ENCODE measurements at regions not wholly inside any gene's neighbourhood (a gene's known extent, or its start where the extent isn't known, plus 50 kb on each side); places are given as distances from the start of the nearest gene placed in this dataset.

DNA sequence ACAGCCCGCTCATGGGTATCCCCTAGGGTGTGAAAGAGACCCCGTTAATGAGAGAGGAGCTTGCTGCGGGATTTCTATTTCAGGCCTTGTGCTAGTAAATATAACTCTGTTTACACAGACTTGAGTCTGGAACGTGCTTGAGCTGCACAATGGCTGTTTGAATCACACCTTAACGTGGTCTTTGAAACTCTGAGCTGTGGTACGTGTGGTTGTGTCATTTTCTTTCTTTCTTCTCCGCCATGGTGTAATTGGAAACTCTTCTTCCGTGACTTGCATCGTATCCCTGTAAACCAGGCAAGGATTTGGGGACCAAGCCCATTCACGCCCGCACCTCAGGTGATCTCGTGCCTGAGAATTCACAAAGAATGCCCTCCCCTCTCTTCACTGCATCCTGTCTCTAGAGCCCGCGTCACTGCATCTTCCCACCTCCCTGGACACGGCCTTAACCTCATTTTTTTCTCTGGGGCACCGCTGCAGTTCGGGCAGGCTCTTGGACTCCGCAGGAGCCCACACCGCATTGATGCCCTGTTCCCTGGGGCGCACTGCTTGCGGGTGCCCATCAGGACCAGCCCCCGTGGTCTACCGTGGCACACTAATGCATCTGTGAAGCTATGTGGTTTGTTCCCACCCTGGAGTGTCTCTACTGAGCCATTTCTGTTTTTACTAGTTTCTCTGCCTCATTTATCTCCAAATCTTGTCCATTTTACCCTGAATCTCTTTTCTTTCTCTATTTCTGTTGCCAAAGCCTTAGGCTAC is 78.4 kb upstream of the PARP11 start:
- no peak for DNase-seq (ENCODE audit: low read depth)

GRCh38 chr12:3950714-3951320 is 77.6 kb upstream of the PARP11 start:
- DNase-seq (ENCODE audit: low read depth), result no peak
- TF ChIP-seq, protein P1, sequence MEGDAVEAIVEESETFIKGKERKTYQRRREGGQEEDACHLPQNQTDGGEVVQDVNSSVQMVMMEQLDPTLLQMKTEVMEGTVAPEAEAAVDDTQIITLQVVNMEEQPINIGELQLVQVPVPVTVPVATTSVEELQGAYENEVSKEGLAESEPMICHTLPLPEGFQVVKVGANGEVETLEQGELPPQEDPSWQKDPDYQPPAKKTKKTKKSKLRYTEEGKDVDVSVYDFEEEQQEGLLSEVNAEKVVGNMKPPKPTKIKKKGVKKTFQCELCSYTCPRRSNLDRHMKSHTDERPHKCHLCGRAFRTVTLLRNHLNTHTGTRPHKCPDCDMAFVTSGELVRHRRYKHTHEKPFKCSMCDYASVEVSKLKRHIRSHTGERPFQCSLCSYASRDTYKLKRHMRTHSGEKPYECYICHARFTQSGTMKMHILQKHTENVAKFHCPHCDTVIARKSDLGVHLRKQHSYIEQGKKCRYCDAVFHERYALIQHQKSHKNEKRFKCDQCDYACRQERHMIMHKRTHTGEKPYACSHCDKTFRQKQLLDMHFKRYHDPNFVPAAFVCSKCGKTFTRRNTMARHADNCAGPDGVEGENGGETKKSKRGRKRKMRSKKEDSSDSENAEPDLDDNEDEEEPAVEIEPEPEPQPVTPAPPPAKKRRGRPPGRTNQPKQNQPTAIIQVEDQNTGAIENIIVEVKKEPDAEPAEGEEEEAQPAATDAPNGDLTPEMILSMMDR (IDR thresholded peaks at IDR 0.05; ENCODE audit: insufficient read depth, low read depth, low read length), result no peak
- H3K4me3 ChIP-seq (ENCODE audit: low read depth, low read length), result no peak overlapping the region

More for the DNA sequence above, 78.4 kb upstream of the PARP11 start:
- TF ChIP-seq, protein P1 (IDR thresholded peaks at IDR 0.05; ENCODE audit: insufficient read depth, low read depth, low read length), result no peak
- no peak overlapping the region for H3K4me3 ChIP-seq (ENCODE audit: low read depth, low read length)

- no peak for DNase-seq (ENCODE audit: low read depth)
- H3K4me3 ChIP-seq (ENCODE audit: low read depth, low read length), result no peak overlapping the region
- TF ChIP-seq, protein P1 (IDR thresholded peaks at IDR 0.05; ENCODE audit: insufficient read depth, low read depth, low read length), result no peak
Observed at GRCh38 chr12:3947781-3948180, 74.6 kb upstream of the PARP11 start.

DNA sequence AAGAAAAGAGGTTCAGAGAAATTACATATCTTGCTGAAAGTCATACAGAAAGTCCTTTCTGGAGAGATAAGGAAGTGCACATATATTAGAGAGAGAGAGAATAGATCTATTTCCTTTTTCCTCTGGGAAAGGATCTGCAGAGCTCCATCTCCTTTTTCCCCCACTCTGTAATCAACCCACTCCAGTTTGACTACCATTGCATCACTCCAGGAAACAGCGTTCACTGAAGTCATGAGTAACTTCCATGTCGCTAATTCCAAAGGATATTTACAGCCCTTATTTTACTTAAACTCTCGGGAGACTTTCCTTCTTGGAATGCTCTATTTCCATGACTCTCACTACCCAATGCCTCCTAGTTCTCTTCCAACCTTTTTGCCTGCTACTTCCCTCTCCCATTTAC is 72.5 kb upstream of the PARP11 start:
- DNase-seq (ENCODE audit: low read depth), result no peak
- TF ChIP-seq, protein P1 (IDR thresholded peaks at IDR 0.05; ENCODE audit: insufficient read depth, low read depth, low read length), result no peak
- no peak overlapping the region for H3K4me3 ChIP-seq (ENCODE audit: low read depth, low read length)

DNA sequence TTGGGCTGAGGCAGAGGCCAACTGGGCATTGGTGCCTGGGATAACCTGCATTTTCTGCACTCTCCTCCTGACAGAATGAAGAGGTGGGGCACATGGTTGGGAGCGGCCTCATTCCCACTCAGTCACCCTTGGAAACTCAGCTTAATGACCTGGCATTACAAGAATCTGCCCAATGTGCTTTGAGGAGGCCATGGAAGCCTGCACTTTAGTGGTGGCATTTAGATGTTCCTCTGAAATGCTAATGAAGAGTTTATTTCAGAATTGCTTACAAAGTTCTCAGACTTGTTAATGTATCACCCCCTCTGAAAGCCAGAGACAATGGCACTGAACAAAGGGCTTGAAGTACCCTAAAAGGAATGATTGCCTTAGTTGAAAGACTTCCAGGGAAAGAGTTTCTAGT is 71.4 kb upstream of the PARP11 start:
- TF ChIP-seq, protein P1 (IDR thresholded peaks at IDR 0.05; ENCODE audit: insufficient read depth, low read depth, low read length), result no peak
- no peak for DNase-seq (ENCODE audit: low read depth)
- no peak overlapping the region for H3K4me3 ChIP-seq (ENCODE audit: low read depth, low read length)

DNA sequence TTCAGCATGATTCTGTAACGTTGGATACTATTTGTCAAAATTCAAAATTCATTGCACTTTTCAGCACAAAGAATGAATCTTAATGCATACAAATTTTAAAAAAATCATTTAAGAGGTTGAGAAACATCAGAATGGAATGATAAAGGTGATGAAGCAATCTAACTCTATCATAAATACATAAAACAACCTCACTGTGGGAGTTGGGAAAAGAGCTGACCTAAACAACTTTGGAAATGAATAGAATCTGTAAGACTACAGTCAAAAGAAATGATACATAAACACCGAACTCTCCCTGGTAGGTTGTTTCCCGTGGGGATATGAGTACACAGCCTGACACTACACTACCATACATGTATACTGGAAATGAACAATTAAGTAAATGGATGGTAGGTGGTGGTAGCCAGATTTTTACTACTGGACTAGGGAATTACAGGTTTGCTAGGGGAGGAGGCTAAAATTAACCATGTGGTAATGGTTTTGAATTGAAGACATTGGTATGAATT is 64.9 kb upstream of the PARP11 start:
- TF ChIP-seq, protein P1 (IDR thresholded peaks at IDR 0.05; ENCODE audit: insufficient read depth, low read depth, low read length), result no peak
- no peak for DNase-seq (ENCODE audit: low read depth)
- H3K4me3 ChIP-seq (ENCODE audit: low read depth, low read length), result no peak overlapping the region
